ENCODE measurements at regions not wholly inside any gene's neighbourhood (a gene's known extent, or its start where the extent isn't known, plus 50 kb on each side); places are given as distances from the start of the nearest gene placed in this dataset.

- TF ChIP-seq POLR2A (IDR thresholded peaks at IDR 0.05), result no peak
- no peak for TF ChIP-seq CTCF (IDR thresholded peaks at IDR 0.05 in 4 of 5, conservative IDR thresholded peaks at IDR 0.05 in 1 of 5)
- in situ Hi-C loops (cut with MboI; ENCODE audit: low sequenced_read_pairs in 4 of 4) (loop anchor here in 1 of 4 donors (25.0 kb wide), 1 partner anchor 638 kb away; no protein-coding TSS in a partner anchor), intact Hi-C loops (cut with DNase I; ENCODE audit: low total_unique reads) (no loop called here)
- H3K4me1 ChIP-seq, result no peaks in the 10 kb centered on the region
- no peak for DNase-seq
- ATAC-seq, result no peak
- H3K4me3 ChIP-seq, result no peak overlapping the region
- H3K9me3 ChIP-seq, result no peaks in the 10 kb centered on the region
- H3K27me3 ChIP-seq, result no peaks in the 10 kb centered on the region
- H3K36me3 ChIP-seq, result no peaks in the 10 kb centered on the region
- H3K27ac ChIP-seq, result no peak overlapping the region
These were observed 755.0 kb upstream of the RAB6C start for GRCh38 chr2:129224486-129224885.

GRCh38 chr2:129229196-129229595 is 750.3 kb upstream of the RAB6C start:
- H3K9me3 ChIP-seq, result no peaks in the 10 kb centered on the region
- no peaks in the 10 kb centered on the region for H3K27me3 ChIP-seq
- no peak for TF ChIP-seq CTCF (IDR thresholded peaks at IDR 0.05 in 4 of 5, conservative IDR thresholded peaks at IDR 0.05 in 1 of 5)
- TF ChIP-seq POLR2A (IDR thresholded peaks at IDR 0.05), result no peak
- no peaks in the 10 kb centered on the region for H3K4me1 ChIP-seq
- H3K36me3 ChIP-seq, result no peaks in the 10 kb centered on the region
- H3K27ac ChIP-seq, result no peak overlapping the region
- no peak overlapping the region for H3K4me3 ChIP-seq
- no peak for ATAC-seq
- in situ Hi-C loops (cut with MboI; ENCODE audit: low sequenced_read_pairs in 4 of 4), result no loop called here
- DNase-seq, result no peak
- intact Hi-C loops (cut with DNase I; ENCODE audit: low total_unique reads), result no loop called here

- DNase-seq (no peak), ATAC-seq (no peak)
- no peaks in the 10 kb centered on the region for H3K9me3 ChIP-seq
- in situ Hi-C loops (cut with MboI; ENCODE audit: low sequenced_read_pairs in 4 of 4), result no loop called here
- intact Hi-C loops (cut with DNase I; ENCODE audit: low total_unique reads), result no loop called here
- H3K27ac ChIP-seq, result no peak overlapping the region
- TF ChIP-seq POLR2A (IDR thresholded peaks at IDR 0.05) (no peak), CTCF (IDR thresholded peaks at IDR 0.05 in 4 of 5, conservative IDR thresholded peaks at IDR 0.05 in 1 of 5) (no peak)
- no peaks in the 10 kb centered on the region for H3K27me3 ChIP-seq
- no peaks in the 10 kb centered on the region for H3K36me3 ChIP-seq
- H3K4me1 ChIP-seq, result no peaks in the 10 kb centered on the region
- H3K4me3 ChIP-seq, result no peak overlapping the region
These were observed 749.5 kb upstream of the RAB6C start for GRCh38 chr2:129229830-129230441.

- no peak overlapping the region for H3K4me3 ChIP-seq
- H3K36me3 ChIP-seq, result no peaks in the 10 kb centered on the region
- peak in 1 of 2 donors; percentile 22 for DNase-seq
- TF ChIP-seq POLR2A (IDR thresholded peaks at IDR 0.05) (no peak), CTCF (IDR thresholded peaks at IDR 0.05 in 4 of 5, conservative IDR thresholded peaks at IDR 0.05 in 1 of 5) (no peak)
- H3K27me3 ChIP-seq, result no peaks in the 10 kb centered on the region
- H3K27ac ChIP-seq, result no peak overlapping the region
- ATAC-seq, result peak; percentile 47 to 51
- H3K4me1 ChIP-seq, result no peaks in the 10 kb centered on the region
- in situ Hi-C loops (cut with MboI; ENCODE audit: low sequenced_read_pairs in 4 of 4) (no loop called here), intact Hi-C loops (cut with DNase I; ENCODE audit: low total_unique reads) (no loop called here)
- H3K9me3 ChIP-seq, result no peaks in the 10 kb centered on the region
These were observed 747.5 kb upstream of the RAB6C start for GRCh38 chr2:129231924-129232323.

GRCh38 chr2:129233166-129233565 is 746.3 kb upstream of the RAB6C start:
- Histone ChIP-seq H3K4me1 (no peaks in the 10 kb centered on the region), H3K4me3 (no peak overlapping the region), H3K9me3 (no peaks in the 10 kb centered on the region), H3K27me3 (no peaks in the 10 kb centered on the region), H3K27ac (no peak overlapping the region), H3K36me3 (no peaks in the 10 kb centered on the region)
- TF ChIP-seq CTCF (IDR thresholded peaks at IDR 0.05 in 4 of 5, conservative IDR thresholded peaks at IDR 0.05 in 1 of 5) (no peak), POLR2A (IDR thresholded peaks at IDR 0.05) (no peak)
- DNase-seq (no peak), ATAC-seq (no peak)
- intact Hi-C loops (cut with DNase I; ENCODE audit: low total_unique reads) (no loop called here), in situ Hi-C loops (cut with MboI; ENCODE audit: low sequenced_read_pairs in 4 of 4) (no loop called here)
